Glutamatergic neuron (in vitro differentiated cells): ENCODE measurements at regions not wholly inside any gene's neighbourhood (a gene's known extent, or its start where the extent isn't known, plus 50 kb on each side); places are given as distances from the start of the nearest gene placed in this dataset.

ENCODE experiments used
- DNase-seq: peaks from one replicate; pipeline ENCODE4 v3.0.0; 2022
- H3K27ac Mint-ChIP-seq: one replicate; pipeline ENCODE4 v1.8.0; 2020; ENCODE audit warnings: mild to moderate bottlenecking, mixed read lengths, inconsistent platforms; ENCODE audit not compliant: unreplicated experiment
- H3K27me3 Mint-ChIP-seq: one replicate; pipeline ENCODE4 v1.8.0; 2020; ENCODE audit warnings: mild to moderate bottlenecking, moderate library complexity, mixed read lengths, inconsistent platforms; ENCODE audit not compliant: unreplicated experiment
- H3K36me3 Mint-ChIP-seq: one replicate; pipeline ENCODE4 v1.8.0; 2020; ENCODE audit warnings: mild to moderate bottlenecking, mixed read lengths, inconsistent platforms; ENCODE audit not compliant: unreplicated experiment
- H3K4me1 Mint-ChIP-seq: one replicate; pipeline ENCODE4 v1.8.0; 2020; ENCODE audit warnings: mild to moderate bottlenecking, low read depth, mixed read lengths, inconsistent platforms; ENCODE audit not compliant: unreplicated experiment
- H3K4me3 Mint-ChIP-seq: one replicate; pipeline ENCODE4 v1.8.0; 2020; ENCODE audit warnings: mild to moderate bottlenecking, mixed read lengths, inconsistent platforms; ENCODE audit not compliant: unreplicated experiment
- H3K9me3 Mint-ChIP-seq: one replicate; pipeline ENCODE4 v1.8.0; 2020; ENCODE audit warnings: mild to moderate bottlenecking, moderate library complexity, mixed read lengths, inconsistent platforms; ENCODE audit not compliant: unreplicated experiment
- TF ChIP-seq, protein P1 (sequence below): fragments of 200-600 bp; sonication (generic); IDR thresholded peaks from one replicate; pipeline ENCODE4 v1.5.0; 2021; ENCODE audit not compliant: partially characterized antibody, unreplicated experiment

DNA sequence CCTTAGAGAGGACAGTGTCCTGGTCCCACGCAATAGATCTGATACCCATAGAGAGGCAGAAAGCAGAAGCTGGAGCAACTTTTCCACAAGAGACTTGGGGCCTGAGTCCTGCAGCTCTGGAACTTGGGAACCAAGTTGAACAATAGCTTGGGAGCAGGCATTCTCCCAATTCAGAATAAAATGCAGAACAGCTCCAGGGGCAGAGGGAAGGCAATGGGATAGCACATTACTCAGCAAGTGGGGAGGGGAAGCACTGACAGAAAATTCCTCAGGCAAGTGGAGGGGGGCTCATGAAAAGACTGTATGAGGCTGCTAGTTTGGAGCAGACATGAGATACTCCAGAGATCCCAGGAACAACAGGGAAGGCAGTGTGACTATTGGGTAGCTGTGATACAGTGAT is 513.6 kb downstream of the HINT1 start:
- Mint-ChIP-seq H3K36me3 (no peaks in the 10 kb centered on the region), H3K27me3 (no peaks in the 10 kb centered on the region), H3K27ac (no peak overlapping the region), H3K9me3 (no peaks in the 10 kb centered on the region), H3K4me3 (no peak overlapping the region), H3K4me1 (no peaks in the 10 kb centered on the region)
- TF ChIP-seq, protein P1, sequence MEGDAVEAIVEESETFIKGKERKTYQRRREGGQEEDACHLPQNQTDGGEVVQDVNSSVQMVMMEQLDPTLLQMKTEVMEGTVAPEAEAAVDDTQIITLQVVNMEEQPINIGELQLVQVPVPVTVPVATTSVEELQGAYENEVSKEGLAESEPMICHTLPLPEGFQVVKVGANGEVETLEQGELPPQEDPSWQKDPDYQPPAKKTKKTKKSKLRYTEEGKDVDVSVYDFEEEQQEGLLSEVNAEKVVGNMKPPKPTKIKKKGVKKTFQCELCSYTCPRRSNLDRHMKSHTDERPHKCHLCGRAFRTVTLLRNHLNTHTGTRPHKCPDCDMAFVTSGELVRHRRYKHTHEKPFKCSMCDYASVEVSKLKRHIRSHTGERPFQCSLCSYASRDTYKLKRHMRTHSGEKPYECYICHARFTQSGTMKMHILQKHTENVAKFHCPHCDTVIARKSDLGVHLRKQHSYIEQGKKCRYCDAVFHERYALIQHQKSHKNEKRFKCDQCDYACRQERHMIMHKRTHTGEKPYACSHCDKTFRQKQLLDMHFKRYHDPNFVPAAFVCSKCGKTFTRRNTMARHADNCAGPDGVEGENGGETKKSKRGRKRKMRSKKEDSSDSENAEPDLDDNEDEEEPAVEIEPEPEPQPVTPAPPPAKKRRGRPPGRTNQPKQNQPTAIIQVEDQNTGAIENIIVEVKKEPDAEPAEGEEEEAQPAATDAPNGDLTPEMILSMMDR, result no peak
- DNase-seq, result no peak

DNA sequence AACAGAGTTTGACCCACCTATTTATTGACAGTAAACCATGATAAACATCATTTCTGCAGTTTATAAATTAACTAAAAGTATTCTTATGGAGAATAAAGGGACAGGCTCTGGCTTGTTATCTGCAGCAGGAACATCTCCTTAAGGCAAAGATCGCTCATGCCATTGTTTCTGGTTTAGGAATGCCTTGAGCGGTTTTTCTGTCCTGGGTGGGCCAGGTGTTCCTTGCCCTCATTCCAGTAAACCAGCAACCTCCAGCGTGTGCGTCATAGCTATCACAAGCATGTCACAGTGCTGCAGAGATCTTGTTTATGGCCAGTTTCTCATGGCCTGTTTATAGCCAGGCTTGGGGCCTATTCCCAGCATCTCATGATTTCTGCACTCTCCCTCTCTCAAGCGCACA is 521.7 kb downstream of the HINT1 start:
- Mint-ChIP-seq H3K36me3 (peaks cover 4% of the 10 kb centered on the region), H3K4me1 (no peaks in the 10 kb centered on the region), H3K4me3 (no peak overlapping the region), H3K9me3 (peaks cover 4% of the 10 kb centered on the region), H3K27me3 (peaks cover 5% of the 10 kb centered on the region), H3K27ac (no peak overlapping the region)
- TF ChIP-seq, protein P1, result no peak
- no peak for DNase-seq

DNA sequence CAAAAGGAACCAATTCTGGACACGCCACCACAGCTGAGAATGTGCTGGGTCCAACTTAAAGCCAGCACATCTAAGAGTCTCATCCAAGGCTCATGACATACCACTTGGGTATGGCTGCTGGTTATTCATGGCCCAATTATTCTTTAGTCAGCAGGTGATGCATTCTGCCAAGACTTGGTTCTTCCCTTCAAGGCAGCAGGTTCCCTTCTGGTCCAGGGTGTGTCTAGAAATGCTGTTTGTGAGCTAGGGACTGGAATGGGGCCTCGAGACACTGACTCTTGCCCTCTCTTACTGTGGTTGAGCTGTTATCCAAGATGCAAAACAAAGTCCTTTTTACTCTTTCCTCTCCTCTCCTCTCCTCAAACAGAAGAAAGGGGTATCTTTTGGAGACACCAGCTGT is 522.6 kb downstream of the HINT1 start:
- no peak overlapping the region for H3K4me3 Mint-ChIP-seq
- no peak for DNase-seq
- no peaks in the 10 kb centered on the region for H3K4me1 Mint-ChIP-seq

DNA sequence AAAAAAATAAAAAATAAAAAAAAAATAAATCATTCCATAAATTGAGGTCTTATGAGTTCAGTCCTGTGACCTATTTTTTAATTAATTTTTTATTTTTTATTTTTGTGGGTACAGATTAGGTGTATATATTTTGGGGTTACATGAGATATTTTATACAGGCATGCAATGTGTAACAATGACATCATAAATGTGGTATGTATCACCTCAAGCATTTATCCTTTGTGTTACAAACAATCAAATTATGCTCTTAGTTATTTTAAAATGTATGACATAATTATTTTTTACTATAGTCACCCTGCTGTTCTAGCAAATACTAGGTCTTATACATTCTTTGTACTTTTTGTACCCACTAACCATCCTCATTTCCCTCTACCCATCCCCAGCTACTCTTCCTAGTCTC is 537.9 kb downstream of the HINT1 start:
- H3K4me3 Mint-ChIP-seq, result no peak overlapping the region
- H3K27ac Mint-ChIP-seq, result no peak overlapping the region
- no peaks in the 10 kb centered on the region for H3K4me1 Mint-ChIP-seq
- DNase-seq, result no peak
- H3K27me3 Mint-ChIP-seq, result no peaks in the 10 kb centered on the region
- H3K36me3 Mint-ChIP-seq, result no peaks in the 10 kb centered on the region
- H3K9me3 Mint-ChIP-seq, result no peaks in the 10 kb centered on the region
- TF ChIP-seq, protein P1, result no peak

More for the DNA sequence above, 522.6 kb downstream of the HINT1 start:
- Mint-ChIP-seq H3K27ac (no peak overlapping the region), H3K27me3 (peaks cover 5% of the 10 kb centered on the region), H3K36me3 (peaks cover 4% of the 10 kb centered on the region), H3K9me3 (peaks cover 4% of the 10 kb centered on the region)
- TF ChIP-seq, protein P1, result no peak

DNA sequence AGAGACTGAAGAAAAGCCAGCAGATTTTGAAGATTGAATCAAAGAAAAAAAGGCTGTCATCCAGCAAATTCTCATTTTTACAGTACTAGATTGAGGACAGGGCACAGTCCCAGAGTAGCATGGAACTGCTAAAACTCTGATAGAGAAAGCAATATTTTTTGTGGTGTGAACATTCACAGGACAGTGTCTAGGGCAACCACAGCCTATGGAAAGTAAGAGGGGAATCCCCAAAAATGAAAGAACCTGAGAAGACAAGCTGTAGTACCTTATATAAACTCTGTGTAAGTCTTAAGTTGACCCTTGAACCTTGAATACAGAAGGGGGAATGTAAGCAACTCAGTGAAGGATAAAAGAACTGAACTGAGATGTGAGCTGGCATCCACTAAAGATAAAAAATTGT is 540.3 kb downstream of the HINT1 start:
- H3K27me3 Mint-ChIP-seq, result no peaks in the 10 kb centered on the region
- H3K36me3 Mint-ChIP-seq, result no peaks in the 10 kb centered on the region
- TF ChIP-seq, protein P1, result no peak
- no peaks in the 10 kb centered on the region for H3K4me1 Mint-ChIP-seq
- no peak overlapping the region for H3K4me3 Mint-ChIP-seq
- no peaks in the 10 kb centered on the region for H3K9me3 Mint-ChIP-seq
- no peak overlapping the region for H3K27ac Mint-ChIP-seq
- no peak for DNase-seq
